HG02885 (cell line): ENCODE measurements at regions not wholly inside any gene's neighbourhood (a gene's known extent, or its start where the extent isn't known, plus 50 kb on each side); places are given as distances from the start of the nearest gene placed in this dataset.
"Not testable (repeated sequence)": the region's sequence is repeated elsewhere in the genome, so short reads cannot be mapped to it uniquely, and the experiment has no call there.

Experiments
- ATAC-seq: cut with Tn5 transposase; IDR thresholded peaks from one replicate; pipeline ENCODE4 v1.9.1; 2021; ENCODE audit warnings: mild to moderate bottlenecking; ENCODE audit not compliant: unreplicated experiment, poor library complexity

DNA sequence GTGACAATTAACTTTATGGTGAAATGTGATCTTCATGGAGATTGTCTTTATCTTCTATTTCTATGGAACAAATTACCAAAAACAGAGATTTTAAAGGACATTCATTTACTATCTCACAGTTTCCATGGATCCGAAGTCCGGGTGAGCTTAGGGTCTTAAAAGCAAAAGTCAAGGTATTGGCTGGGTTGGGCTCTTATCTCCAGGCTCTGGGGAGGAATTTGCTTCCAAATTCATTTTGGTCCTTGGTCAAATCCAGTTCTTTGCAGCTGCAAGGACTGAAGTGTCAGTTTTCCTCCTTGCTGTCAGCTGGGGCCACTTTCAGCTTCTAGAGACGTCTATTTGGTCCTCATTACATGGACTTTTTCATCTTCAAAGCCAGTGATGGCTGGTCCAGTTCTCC, 395.8 kb upstream of the MAF start:
- no peak for ATAC-seq

DNA sequence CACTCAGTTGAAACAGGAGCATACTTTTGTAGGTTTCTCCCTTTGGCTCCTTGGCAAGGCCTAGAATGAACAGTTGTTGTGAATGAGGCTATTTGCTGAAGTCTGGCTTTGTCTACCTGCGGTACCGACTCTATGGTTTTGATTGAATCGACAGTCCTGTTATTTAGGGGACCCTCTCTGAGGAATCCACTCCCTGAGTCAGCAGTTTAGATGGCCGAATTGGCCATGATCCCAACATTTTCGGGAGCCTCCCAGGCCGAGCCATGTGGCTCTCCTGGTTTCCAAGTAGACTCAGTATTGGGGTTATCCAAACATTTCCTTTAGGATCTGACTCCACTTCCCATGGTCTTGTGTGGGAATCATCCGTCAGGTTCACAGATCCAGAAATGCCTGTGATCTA, 394.8 kb upstream of the MAF start:
- ATAC-seq: no peak

DNA sequence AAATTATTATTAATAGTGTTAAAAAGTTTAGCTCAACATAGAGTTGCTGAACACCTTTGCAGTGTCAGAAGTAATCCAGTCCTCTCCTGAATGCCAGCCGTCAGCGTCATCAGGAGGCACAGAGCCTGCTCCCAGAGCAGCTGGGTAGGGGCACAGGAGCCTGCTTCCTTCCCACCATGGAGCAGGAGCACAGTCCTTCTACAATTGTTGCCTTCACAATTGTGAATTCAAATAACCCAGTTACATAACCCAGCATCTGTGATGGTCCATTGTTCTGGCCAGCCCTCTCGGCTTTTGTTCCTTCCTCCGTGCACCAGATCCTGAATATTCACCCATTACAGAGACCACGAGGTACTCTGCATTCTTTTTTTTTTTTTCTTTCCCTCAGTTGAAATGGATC, 393.9 kb upstream of the MAF start:
- no peak for ATAC-seq

DNA sequence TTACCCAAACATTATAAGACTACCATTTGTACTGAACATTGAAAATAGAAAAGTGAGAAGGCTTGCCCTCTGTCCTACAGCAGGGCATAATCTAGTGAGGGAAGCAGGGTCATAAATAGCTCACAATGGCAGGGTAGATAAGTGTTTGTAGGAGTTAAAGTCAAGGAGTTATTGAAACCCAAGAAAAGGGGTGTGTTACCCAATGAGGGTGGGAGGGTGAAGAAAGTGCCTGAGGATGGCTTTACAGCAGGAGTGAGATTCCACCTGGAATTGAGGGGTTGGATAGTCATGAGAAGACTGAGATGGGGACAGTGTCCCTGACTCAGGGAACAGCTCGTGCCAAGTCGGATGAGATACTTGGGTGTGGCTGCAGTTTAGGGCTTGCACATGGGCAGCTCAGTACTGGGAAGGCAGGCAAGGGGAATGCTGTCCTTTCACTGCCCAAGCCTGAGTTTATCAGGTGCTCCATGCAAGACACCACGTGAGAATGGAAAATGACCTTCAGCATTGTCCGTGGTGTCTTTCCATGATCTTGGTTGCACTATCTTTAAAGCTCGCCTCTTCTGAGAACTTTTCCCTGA, 393.2 kb upstream of the MAF start:
- ATAC-seq: no peak

DNA sequence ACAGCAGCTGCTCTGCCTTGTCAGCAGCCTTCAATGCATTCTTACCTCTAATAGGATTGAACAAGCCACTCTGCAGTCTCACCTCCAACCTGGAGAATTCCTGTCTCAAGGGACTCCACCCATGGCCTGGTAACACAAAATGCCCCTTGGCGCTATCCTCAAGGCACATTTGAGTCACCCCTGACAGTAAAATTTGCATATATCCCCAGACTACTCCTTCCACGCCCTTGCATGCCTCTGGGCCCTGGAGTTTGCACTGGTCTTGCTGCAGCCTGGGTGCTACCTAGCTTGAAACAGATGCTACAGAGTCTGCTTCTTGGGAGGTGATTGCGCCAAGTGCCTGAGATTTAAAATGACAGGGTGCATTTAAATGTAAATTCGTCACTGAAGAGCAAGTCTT, 391.4 kb upstream of the MAF start:
- no peak for ATAC-seq

DNA sequence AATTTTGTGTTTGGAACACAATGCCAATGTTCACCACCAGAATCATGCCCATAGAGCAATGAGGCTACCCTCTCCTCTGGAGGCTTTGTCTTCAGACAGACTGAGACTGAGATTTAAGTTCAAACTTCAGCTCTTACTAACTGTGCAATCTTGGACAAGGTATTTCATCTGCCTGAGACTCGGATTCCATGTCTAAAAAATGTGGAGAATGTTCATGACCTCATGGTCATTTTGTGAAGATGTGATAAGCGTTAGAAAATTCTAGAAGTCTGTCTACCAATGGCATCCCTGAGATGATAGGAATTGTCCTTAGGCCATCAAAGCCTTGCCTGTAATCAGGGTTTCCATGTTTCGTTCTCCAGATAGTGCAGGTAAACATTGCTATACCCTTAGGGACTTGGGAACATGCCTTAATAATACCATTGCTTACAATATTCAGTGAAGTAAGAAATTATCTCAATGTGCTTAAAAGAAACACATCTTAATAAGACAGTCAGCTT, 388.2 kb upstream of the MAF start:
- ATAC-seq: no peak

DNA sequence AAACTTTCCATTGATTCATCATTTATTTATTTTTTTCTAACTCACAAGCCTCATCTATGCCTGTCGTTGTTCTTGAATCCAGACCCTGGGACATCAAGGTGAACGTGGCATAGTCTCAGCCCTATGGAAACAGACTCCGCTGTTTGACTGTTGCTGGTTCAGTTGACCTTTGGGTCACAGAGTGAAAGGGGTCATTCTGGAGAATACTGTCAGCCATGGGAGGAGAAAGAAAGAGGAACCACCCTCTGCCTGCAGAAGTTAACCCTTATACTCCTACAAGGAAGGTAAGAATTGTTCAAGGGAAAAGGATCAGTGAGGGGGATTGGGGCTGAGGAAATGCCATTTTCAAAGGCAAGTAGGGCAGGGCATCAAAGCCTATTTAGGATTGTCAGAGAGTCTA, 387.6 kb upstream of the MAF start:
- ATAC-seq: no peak

DNA sequence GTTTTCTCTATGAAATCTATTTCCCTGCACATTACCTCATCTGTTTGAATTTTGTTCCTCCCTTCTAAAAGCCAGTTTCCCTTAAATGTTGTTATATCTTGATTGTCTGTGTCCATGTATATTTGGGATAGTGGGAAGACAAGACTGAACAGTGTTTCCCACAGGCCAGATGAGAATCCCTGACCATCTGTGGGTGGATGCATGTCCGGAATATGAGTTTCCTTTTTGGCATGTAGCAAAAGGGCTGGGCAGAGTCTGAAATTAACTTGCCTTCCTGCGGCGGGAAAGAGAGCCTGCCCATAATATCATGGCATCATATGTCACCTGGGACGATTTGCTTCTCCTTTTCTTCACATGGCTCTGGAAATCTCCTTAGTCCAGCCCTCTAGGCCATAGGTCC, 385.8 kb upstream of the MAF start:
- ATAC-seq: no peak

DNA sequence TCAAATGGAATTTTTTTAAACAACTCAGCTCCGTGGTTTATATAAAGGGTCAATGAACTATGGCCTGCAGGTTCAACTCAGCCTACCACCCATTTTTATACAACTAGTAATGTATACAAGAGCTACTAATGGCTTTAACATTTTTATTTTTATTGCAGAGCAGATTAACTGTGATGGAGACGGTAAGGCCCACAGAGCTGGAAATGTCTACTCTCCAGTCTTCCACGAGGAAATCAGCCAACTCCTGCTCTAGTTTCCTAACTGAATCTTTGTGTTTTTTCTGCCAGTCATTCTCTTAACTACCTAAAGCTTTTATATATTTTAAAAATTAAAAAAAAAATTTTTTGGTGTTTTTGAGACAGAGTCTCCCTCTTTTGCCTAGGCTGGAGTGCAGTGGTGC, 385.1 kb upstream of the MAF start:
- ATAC-seq: no peak

DNA sequence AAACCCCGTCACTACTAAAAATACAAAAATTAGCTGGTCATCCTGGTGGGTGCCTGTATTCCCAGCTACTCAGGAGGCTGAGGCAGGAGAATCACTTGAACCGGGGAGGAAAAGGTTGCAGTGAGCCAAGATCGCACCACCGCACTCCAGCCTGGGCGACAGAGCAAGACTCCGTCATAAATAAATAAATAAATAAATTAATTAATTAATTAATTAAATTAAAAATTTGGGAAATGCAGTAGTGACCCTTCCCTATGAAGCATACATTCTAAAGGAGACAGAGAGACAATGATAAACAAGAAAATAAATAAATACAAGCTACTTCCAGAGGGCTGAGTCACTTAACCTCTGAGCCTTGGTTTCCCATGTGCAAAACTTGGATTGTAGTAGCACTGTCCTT, 383.6 kb upstream of the MAF start:
- not testable (repeated sequence) for ATAC-seq

DNA sequence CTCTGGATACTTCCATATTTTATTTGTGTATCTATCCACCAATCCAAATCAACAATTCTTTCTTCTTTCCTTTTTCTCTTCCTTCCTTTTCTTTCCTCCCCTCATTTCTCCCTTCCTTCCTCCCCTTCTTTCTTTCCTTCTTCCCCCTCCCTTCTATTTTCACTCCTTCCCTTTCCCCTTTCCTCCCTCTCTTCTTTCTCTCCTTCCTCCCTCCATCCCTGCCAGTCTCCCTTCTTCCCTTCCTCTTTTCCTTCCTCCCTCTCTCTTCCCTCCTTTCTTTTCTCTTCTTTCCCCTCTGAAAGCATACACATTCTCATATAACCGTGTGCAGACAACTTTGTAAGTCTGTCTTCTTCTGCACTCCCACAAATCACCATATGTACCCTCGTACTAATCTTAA, 382.3 kb upstream of the MAF start:
- no peak for ATAC-seq

DNA sequence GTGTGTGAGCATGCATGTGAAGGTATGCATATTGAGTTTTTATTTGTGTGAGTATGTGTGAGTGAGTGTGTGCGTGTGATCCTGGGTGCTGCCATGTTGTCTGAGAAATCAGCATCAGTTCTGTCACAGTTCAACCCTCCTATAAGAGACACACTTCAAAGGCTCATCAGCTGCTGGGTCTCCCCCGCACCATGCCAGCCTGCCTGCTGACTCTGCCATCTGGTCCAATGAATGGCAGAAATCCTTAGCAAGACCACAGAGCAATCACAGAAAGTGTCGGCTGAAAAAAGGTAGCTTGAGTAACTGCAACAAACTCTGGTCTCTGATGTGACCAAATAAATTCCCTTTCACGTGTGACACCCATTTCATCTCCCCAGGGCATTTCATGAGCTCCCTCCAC, 381.8 kb upstream of the MAF start:
- ATAC-seq: no peak

DNA sequence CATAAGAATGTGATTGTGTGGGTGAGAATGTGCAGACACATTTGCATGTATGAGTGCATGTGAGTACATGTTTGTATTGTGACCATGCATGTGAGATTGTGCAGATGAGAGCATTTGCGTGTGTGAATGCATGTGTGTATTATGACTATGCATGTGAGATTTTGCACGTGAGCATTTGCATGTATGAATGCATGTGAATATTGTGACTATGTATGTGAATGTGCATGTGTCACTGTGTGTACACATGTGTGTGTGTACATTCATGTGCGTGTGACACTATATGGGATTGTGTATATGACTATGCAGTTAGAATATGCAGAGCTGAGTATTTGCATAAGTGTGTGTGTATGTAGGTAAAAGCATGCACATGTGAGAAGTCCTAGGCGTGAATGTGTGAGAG, 381.3 kb upstream of the MAF start:
- no peak for ATAC-seq

DNA sequence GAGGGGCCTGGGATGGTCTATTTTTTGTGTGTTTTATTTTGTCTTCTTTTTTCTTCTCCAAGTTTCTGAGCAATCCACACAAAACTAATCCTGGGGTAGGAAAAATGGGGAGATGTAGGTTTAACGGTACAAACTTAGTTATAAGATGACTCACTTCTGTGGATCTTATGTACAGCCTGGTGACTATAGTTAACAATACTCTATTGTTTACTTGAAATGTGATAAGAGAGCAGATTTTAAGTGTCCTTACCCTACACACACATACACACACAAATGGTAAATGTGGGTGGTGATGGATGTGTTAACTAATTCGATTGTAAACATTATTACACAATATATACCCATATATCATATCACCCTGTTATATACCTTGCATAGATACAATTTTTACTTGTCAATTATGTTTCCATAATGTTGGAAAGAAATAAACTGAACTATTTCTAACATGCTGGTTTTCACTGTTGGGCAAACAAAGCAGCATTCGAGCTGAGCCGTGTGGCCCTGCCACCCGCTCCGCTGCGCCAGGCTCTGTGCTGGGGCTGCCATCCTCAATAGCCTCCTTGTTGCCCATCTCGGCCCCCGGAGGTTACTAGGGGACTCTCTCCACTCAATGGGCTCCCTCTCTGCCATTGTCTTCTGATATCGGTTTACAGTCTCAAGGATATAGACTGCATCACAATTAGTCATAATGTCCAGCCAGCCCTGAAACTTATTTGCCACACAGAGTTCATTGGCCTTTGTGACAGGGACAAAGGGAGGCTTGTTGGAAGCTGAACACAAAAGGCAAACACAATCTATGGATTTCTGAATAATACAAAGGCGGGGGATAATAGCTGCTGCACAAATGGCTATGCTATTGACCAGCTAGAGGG, 380.3 kb upstream of the MAF start:
- ATAC-seq: no peak

DNA sequence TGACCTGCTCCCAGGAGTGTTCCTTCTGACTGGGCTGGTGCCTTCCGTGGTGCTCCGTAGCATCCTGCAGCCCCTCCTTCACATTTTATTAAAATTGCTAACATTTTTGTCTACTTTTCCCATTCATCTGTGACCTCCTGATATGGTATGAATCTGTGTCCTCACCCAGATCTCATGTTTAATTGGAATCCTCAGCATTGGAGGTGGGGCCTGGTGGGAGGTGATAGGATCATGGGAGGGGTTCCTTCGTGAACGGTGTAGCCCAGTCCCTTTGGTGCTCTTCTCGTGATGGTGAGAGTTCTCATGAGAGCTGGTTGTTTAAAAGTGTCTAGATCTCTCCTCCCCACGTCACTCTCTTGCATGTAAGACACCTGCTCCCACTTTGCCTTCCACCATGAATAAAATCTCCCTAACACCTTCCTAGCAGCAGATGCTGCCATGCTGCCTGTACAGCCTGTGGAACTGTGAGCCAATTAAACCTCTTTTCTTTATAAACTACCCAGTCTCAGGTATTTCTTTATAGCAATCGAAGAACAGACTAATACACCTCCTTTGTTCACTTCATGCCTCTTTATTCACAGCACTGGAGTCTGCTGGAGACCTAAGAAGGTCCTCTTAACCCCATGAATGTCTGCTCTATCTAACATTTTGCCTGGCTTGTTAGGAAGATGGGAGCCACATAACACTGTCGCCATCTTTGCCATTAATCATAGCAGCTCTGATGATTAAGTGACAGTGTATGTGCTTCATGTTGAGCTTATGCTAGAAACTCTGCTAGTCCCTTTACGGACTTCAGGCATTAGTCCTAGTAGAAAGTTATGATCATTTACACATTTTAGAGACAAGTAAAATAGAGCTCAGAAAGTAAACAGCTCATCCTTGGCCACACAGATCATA, 377.7 kb upstream of the MAF start:
- ATAC-seq: no peak

DNA sequence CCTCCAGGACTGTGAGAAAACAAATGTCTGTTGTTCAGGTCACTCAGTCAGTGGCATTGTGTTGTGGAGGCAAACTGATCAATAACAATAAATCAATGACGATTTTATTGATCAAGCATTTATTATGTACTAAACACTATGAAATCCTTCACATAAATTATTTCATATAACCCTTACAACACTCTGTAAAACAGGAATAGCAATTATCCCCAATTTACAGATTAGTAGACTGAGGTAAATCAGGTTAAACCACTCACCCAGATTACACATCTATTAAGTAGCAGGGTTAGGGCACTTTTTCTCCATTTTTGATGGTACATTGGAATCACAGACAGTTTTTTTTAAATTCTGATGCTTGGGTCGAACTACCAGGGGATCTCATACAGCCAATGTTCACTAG, 372.8 kb upstream of the MAF start:
- no peak for ATAC-seq

DNA sequence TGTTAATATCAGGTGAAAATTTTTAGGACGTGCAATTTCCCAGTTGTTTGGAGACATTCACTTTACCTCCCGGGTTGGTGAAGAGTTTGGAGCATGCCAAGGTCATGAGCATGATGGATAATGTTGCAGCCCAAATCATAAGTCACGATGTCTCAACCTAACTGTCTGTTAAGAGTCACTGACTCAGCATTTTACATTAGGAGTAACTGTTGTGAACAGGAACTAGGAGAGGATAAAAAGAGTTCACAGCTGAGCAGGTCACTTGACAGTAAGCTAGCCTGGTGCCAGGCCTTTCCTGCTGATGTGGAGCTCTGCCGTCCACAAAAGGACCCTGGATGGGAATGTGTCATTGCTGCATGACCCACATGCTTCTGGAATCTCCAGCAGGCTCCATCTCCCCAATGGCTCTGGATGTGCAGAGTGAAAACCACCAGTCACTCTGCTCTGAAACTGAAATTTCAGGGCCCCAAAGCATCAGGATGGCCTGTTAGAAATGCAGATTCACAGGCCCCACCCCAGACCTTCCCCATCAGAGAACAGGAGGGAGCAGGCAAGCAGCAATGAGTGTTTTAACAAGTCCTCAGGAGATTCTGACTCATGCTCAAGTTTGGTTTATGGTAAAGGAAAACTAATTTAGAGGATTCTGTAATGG, 371.6 kb upstream of the MAF start:
- no peak for ATAC-seq

DNA sequence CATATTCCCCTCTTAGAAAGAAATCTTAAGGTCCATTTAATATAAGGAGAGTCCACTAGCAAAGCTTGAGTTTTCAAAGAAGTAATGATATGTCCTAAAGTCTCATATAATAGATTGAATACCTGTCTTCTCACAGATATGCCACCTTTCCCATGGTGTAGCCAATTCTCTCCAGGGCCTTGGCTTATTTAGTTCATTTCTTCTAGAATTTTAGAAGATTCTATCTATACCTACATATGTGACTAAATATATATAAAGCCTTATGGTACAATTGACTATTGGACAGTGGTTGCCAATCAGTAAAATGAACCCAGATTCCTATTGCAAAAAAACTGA, 370.7 kb upstream of the MAF start:
- ATAC-seq: no peak

DNA sequence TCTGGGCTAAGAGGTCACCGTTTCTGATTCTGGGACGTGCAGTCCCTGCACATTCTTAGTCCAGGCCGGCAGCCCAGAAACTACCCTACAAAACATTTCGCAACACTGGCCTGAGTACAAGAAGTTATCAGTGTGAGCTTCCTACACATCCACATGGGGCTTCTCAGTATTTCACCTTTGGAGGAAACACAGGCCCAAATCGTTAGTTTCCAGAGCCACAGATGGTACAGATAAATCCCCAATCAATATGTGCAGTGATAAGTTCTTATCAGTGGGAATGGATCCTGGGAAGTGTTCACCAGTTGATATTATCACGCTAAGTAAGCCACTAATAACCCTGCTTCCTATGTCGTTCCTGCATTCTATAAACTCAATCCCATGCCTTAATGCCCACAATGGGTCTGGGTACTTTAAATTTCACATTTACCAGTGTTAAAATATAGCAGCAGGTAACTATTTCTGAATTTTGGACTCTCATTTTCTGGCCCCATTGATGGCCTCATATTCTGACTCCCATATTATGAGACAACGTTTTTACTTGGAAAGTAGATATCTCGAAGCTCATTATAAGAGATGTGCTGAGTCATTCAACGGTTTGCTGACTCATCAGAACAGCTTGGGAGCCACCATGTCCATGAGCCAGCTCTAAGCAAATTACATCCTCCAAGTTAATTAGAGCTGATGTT, 370.2 kb upstream of the MAF start:
- no peak for ATAC-seq

DNA sequence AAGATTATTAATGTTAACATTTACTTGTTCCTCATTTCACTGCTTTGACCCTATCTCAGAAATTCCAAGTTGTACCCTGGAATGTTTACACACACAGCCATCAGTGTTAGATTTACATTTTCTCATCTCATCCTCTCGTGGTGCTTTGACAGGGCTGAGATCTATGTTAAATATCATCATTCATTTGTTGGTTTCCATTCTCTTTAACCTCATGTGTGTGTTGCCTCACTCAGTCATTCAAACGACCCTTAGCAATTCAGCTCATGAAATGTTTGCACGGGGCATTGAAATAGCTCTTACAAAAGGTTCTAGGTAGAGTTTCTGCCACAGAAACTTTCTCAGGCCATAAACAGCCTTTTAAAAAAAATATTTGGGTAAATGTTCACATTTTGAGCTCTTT, 369.6 kb upstream of the MAF start:
- no peak for ATAC-seq
